CD4-positive, alpha-beta T cell treated with Interleukin-15 for 4 hours (primary cell): ENCODE measurements at regions not wholly inside any gene's neighbourhood (a gene's known extent, or its start where the extent isn't known, plus 50 kb on each side); places are given as distances from the start of the nearest gene placed in this dataset.

ENCODE experiments used
- DNase-seq: peaks from one replicate; pipeline ENCODE4 v3.0.0-alpha.2; 2020; ENCODE audit warnings: low spot score

DNA sequence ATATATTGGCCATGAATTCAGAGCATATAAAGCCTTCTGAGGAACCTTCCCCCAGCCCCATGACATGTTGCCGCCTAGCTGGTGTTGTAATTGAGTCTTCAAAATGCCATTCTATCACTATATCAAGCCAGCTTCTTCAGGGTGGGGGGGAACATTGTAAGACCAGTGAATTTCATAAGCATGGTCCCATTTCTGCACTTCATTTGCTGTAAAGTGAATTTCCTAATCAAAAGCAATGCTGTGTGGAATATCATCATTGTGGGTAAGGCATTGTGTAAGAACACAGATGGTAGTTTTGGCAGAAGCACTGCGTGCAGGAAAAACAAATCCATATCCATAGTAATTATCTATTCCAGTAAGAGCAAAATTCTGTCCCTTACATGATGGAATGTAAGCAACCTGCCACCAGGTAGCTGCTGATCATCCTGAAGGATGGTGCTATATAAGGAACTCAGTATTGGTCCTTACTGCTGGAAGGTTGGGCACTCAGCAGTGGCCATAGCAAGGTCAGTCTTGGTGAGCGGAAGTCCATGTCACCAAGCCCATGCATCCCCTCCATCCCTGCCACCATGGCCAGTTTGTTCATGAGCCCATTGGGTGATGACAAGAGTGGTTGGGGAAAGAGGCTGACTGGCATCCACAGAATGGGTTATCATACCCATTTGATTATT, 159.4 kb downstream of the COPS8 start:
- no peak for DNase-seq

- no peak for DNase-seq
These were observed 163.4 kb downstream of the COL6A3 start for GRCh38 chr2:237250599-237250998.

GRCh38 chr2:237251986-237252385, 162.0 kb downstream of the COL6A3 start:
- DNase-seq = no peak

GRCh38 chr2:237253046-237253702, 160.8 kb downstream of the COL6A3 start:
- no peak for DNase-seq

DNA sequence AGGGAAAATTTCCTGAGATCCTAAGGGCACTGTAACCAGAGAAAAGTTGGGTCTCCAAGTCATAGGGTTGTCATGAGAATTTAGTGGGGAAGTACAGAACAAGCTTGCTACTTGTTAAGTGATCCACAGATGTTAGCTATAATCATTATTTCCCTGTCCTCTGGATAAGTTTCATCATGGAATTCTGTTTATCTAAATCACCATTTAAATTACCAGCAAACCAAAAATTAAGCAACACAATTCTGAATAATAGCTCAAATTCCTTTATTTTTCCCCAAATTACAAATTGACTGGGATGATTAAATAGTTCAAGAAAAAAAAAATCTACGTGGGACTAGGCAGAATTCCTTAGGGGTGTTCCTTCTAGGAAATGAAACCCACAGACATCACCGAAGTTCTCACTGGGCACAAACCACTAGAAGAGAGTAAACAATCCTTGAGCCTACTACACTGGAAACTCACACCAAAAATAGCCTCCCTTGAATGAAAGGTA, 159.5 kb downstream of the COL6A3 start:
- DNase-seq = no peak

- DNase-seq = no peak
These were observed 158.9 kb downstream of the COL6A3 start for GRCh38 chr2:237254911-237255578.

GRCh38 chr2:237256887-237257286, 157.1 kb downstream of the COL6A3 start:
- DNase-seq = no peak

- no peak for DNase-seq
These were observed 156.5 kb downstream of the COL6A3 start for GRCh38 chr2:237257471-237257951.

DNA sequence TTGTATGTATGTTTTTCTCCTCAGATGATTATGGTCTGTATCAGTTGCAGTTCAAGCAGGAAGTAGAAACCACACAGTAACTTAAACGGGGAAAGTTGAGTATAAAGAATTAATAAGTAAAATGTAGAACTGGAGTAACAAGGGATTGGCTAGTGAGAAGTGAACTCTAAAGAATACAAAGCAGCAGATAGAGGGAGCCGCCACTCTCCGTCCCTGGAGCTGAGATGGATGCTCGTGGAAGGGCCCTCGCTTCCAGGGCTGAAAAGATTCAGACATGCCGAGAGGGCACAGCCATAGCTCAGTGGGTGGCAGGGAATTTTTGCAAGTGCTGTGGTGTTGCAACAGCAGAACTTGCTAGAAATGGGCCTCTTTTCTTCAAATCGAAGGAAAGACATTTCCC, 155.8 kb downstream of the COL6A3 start:
- DNase-seq = no peak

DNA sequence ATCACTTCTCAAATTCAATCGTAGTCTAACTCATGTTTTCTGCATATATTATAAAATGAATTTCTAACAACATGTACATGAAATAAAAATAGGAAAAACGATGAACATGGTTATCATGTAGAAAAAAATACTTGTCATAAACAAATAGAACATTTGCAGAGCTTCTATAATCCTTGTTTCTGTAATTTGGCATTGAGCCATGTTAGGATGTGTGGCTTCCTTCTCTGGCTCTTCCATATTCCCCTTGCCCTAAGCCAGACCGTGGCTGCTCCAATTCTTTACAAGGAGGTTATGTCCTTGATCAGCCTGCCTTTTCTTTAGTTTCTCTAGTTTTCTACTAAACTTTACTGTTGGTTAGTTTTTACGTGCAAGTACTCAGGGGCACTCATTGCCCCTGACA, 155.3 kb downstream of the COL6A3 start:
- no peak for DNase-seq

DNA sequence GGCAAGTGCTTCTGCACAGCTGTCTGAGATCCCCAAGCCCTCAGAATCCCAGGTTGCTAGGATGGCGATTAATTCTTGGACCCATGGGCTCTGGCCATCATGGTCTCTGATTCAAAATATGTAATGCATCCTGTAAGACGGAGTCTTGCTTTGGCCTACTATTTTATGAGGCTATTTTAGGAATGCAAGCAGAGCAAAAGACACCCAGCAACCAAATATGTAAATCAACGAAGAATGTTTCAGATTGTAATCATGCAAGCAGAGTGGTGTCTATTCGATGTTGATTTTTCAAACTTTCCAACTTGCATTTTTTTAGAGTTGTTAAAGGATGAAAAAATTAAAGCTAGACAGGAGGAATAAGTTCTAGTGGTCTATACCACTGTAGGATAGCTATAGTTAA, 154.8 kb downstream of the COL6A3 start:
- DNase-seq = no peak

DNA sequence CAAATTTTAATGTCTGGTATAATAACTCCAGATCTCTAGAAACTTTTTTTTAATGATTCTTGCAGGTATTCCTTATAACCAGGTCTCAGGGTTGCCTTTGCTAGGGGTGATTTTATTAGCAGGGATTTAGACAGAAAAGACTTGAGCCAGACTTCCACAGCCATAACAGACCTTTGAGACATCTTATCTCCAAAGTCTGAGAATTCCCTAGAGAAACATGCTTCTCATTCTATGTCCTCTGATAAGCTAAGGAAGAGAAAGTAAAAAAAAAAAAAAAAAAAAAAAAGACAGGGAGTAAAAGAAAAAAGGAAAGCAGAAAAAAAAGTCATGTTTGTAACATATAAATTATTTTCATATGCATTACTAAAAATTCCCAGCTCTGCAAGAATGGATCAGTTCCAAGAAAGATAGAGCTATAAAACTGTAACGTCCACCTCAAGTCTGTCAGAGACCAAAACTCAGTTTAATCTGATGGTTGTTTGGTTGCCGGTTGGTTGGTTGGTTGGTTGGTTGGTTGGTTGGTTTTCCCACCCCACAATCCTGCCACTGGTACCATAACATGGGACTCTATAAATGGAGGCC, 153.8 kb downstream of the COL6A3 start:
- DNase-seq = no peak

DNA sequence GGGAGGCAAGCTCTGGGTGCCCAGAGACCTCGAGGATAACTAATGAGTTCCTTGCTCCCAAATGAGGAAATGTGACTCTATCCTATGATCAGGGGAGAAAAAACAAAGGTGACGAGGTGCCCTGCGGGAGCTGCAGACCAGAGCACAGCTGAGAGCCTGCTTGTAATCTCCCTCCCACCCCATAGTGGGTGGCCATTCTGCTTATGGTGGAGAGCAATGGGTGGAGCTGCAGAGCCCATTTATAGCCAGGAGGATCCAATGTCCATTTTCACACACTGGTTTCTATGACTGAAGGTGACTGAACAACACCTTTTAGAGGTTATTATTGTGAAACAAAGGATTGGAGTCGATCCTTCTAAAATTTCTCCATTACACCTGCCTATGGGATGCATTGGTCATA, 153.3 kb downstream of the COL6A3 start:
- DNase-seq = no peak

GRCh38 chr2:237261327-237261726, 152.6 kb downstream of the COL6A3 start:
- DNase-seq = no peak

- DNase-seq = no peak
These were observed 150.9 kb downstream of the COL6A3 start for GRCh38 chr2:237262838-237263771.

- no peak for DNase-seq
These were observed 149.3 kb downstream of the COL6A3 start for GRCh38 chr2:237264480-237265219.

DNA sequence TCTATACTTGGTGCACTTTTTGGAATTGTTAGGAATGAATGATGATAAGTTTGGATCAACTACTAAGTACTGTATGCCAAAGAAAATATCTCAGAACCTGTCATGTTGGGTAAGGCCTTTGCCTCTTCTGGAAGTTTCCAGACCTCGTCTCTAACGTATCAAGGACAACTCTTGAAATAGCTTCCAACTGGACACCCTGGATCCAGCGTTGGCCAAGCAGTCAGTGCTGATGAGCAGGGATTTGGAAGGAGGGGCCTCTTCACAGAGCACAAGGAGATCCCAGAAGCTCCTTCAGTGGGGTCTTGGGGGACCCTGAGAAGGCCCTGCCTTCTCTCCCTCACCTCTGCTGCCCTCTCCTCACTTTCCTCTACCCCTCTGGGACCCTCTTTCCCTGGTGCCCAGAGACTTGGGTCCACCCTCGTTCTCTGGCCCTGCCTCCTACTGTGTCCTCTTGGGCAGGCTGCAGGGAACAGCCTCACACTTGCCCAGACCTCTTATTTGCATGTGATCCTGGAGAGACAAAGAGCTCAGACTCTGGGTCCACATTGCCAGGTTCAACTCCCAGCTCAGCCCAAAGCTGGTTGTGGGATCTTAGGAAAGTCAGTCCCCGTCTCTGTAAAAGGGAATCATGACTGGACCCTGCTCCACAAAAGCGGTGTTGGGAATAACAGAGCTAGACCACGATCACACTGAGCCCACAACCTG, 145.8 kb downstream of the COL6A3 start:
- no peak for DNase-seq

GRCh38 chr2:237269138-237269875, 144.7 kb downstream of the COL6A3 start:
- no peak for DNase-seq

DNA sequence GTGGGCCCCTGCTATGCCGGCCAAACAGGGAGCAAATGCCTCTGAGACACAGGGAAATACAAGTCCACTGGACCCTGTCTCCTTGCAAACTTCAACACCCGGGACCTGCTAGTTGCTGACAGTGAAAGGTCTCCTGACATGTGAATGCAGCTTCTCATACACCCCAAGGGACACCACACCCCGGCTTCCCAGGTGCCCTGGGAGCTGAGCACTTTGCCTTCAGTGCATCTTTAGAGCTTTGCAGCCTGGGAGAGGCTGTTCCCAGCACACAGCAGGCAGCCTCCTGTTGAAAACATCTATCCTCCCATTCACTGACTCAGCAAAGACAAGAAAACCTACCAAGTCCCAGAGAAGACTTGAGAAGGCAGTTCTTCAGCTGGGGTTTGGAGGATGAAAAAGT, 143.4 kb downstream of the COL6A3 start:
- no peak for DNase-seq
